NCI-H187 treated with DMSO at 0.1 percent for 48 hours (cell line): ENCODE measurements at regions not wholly inside any gene's neighbourhood (a gene's known extent, or its start where the extent isn't known, plus 50 kb on each side); places are given as distances from the start of the nearest gene placed in this dataset.

Experiments
- DNase-seq: peaks from one replicate; lab custom pipeline; 2025; lab: John Stamatoyannopoulos, UW

DNA sequence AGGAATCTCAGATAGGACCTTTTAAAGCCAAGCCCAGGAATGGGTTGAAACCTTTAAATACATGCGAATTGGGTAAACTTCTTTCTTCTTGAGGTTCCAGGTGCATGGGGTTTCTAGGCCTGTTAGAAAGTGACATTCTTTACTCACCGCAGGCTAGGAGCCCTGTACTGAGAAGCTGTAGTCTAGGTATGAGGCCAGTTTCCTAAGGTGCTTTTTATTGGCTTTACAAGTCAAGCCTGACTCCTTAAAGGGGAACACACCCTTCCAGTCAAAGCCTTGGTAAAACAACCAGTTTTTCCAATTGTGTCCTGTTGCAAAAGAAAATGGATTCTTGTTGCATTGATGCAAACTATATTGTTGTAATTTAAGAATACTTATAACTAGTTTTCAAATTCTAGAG is 76.1 kb upstream of the ATP11B start:
- no peak for DNase-seq

- DNase-seq, result no peak
These were observed 70.4 kb upstream of the ATP11B start for GRCh38 chr3:182722907-182723306.

GRCh38 chr3:182723596-182723995 is 69.7 kb upstream of the ATP11B start:
- no peak for DNase-seq

- DNase-seq, result no peak
These were observed 67.7 kb upstream of the ATP11B start for GRCh38 chr3:182725372-182726251.

DNA sequence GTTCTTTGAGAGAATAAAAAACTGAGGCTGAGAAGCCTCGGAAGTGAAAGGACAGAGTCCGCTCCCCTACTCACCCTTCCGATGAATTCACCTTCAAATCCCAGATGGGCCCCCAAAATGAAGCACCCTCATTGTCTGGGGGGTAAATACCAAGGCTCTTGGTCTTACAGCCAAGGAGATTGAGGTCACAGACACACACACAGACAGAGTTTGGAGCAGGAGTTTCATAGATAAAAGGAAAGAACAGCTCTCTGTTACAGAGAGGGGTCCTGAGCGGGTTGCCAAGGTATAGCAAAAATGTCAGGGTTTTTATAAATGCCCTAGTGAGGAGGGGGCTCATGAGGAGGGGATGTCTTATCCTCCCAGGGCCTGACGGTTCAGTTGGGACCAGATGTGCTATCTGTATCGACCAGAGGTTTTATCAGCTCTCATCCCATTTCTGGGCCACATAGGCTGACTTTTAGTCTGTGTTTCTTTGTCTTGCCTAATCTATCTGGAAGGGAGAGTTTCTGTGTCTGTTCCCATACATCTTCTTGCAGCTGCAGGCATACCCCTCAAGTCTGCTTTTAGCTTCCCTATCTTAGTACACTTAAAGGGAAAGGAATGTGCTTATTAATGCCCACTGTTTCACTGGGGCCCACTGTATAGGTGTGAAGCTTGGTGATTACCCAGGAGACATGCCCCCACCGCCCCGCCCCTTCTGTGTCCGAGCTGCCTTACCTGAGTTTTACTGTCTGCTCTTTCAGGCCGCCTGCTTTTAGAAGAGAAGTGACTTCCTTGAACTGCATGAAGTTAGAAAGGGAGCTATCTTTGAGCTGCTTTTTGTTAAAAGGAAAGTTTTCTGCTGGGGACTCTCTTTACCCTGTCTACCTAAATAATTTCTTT is 66.8 kb upstream of the ATP11B start:
- no peak for DNase-seq

DNA sequence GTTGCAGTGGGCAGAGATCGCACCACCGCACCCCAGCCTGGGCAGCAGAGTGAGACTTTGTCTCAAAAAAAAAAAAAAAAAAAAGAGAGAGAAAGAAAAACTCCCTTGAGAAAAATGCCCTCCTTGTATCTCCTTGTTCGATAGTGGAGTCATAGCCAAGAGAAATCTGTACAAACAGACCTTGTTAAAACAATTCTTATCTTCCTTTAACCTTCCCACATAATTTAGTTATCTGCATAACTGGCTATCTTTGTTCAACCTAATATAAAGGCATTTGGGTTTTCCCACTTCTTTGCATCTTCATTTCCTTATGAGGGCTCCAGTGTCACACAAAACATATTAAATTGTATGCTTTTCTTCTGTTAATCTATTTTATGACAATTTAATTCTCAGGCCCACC is 65.1 kb upstream of the ATP11B start:
- DNase-seq, result no peak

- DNase-seq, result no peak
These were observed 63.2 kb upstream of the ATP11B start for GRCh38 chr3:182729903-182730674.

DNA sequence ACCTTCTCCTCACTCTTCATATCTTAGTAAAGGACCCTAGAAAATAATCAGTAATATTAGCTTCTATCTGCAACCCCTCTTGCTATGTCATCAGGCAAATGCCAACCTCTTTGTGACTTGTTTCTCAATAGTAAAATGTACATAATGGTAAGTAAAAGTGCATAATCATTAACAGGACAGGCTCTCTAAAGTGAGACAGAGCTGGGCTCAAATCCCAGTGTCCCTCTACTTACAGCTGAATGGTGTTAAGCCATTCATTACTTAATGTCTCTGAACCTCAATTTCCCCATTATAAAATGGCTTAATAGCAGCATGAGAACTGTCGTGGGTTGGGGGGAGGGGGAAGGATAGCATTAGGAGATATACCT is 62.6 kb upstream of the ATP11B start:
- no peak for DNase-seq

- no peak for DNase-seq
These were observed 61.5 kb upstream of the ATP11B start for GRCh38 chr3:182731764-182732163.

DNA sequence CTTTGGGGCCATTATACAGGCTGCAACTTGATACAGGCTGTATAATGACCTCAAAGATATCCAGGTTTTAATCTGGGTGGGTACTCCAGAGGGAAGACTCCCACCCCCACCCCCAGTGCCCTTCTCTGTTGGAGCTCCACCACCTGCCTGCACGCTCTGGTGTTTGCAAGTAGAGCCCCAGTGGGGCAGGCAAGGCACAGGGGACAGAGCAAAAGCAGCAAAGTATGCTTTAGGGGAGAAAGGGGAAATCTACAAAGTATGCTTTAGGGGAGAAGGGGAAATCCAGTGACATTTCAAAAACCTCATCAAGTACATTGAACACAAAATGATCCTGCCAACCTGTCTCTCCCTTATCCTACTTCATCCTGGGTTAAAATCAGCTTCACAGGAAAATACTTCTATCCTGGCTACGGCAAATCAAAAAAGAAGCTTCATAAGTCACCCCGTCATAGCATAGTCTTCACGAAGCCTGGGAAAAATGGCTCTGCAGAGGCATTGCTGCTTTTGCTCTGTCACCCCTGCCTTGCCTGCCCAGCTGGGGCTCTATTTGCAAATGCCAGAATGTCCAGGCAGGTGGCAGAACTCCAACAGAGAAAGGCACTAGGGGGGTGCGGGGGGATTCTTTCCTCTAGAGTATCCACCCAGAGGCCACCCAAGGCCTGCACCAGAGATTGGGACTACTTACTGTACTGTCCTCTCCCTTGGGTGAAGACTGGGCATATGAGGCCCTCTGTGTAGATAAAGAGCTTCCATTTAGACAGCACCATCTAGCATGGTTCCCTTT is 60.9 kb upstream of the ATP11B start:
- no peak for DNase-seq

- DNase-seq, result no peak
These were observed 57.6 kb upstream of the ATP11B start for GRCh38 chr3:182735672-182736071.

DNA sequence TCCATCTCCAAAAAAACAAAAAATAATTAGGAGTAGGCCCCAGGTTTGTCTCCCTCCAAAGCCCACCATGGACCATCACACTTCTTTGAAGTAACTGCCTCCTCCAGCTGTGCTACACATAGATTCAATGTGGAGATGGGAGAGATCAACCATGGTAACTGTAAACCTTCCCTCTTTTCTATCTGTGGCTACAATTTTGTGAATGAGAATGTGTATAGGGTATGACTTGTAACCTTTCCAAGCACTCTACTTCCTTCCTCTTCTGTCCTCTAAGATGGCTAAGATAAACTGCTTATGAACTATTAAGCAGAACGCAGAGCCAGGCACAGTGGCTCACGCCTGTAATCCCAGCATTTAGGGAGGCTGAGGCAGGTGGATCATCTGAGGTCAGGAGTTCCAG is 55.5 kb upstream of the ATP11B start:
- no peak for DNase-seq

DNA sequence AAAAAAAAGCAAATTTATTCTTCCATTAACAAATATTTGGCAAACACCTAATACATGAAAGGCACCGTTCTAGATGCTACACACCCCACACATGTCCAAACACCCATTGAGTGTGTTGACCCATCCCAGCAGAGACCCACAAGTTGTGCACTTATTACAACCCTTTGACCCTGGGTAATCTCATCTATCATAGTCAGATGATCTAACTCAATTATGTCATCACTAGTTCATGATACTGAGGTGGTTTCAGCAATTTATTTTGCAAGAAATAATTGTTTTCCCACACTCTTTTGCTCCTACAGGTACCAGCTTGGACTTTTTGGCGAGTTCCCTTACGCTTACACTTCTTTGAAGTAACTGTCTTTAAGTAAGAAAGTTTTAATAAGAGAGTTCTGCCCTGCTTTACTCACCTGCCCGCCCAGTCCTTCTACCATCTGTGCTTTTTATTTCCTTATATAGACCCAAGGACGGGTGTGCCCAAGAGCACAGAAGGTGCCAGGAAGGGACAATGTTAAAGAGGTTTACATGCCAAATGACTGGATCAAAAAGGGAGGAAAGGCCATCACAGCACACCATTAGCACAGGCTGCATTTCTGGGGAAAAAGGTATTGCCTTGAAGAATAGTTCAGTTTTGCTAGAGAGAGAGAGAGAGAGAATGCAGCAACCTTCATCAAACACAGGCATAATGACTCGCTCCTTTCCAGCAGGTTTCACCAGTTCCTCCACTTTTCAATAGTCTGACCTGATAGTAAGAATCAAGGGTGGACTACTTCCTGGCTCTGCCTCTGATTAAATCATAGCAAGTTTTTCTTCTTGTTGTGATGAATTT is 54.5 kb upstream of the ATP11B start:
- DNase-seq, result no peak

DNA sequence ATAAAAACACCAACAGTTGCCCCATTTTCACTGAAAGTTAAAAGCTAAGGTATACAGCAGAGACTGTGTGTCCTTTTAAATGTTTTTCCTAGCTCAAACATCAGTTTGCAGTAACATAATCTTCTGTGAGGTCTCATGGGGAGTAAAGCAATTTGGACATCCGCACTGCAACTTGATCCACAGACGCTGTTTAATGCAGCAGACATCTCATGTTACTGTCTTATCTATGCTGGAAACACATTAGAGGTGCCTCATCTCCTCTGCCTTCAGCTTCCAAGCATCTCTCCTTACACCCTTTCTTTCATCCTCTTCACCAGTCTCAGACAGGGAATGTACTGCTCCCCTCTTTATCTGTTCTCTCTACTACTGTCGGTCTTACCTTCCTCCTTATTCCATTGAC is 53.7 kb upstream of the ATP11B start:
- peak; percentile 26 for DNase-seq

DNA sequence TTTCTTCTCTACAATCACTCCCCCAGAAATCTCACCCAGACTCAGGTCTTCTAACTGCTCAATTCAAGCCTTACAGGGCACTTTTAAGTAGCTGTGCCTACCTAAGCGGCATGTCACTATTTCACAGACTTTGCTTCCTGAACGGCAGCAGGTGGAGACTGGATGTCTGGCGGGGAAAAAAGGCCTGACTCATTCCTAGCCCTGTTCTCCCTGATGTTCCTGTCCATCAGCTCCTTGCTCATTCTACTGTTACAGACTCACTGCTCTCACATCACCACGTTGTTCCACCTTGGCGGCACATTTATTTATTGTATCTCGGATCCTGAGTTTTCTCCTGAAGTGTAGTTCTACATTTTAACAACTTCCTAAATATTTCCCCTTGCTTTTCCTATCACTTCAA is 52.6 kb upstream of the ATP11B start:
- DNase-seq, result no peak

GRCh38 chr3:182741214-182741613 is 52.1 kb upstream of the ATP11B start:
- no peak for DNase-seq
